H9 (cell line): ENCODE measurements at regions not wholly inside any gene's neighbourhood (a gene's known extent, or its start where the extent isn't known, plus 50 kb on each side); places are given as distances from the start of the nearest gene placed in this dataset.

Source experiments
- DNase-seq: peaks from one replicate; pipeline ENCODE4 v3.0.0-alpha.2; 2017
- H2AFZ ChIP-seq: one replicate; pipeline ENCODE4 v1.6.1; 2013; ENCODE audit warnings: mild to moderate bottlenecking, low read length, control low read depth, moderate library complexity
- H2AK5ac ChIP-seq: 2 replicates; pipeline ENCODE4 v1.6.1; 2013; ENCODE audit warnings: low read length, control low read depth, mixed read lengths; ENCODE audit not compliant: insufficient read length
- H2BK120ac ChIP-seq: one replicate; pipeline ENCODE4 v1.6.1; 2013; ENCODE audit warnings: low read depth, mild to moderate bottlenecking, low read length, control low read depth, inconsistent platforms; ENCODE audit not compliant: poor library complexity, severe bottlenecking
- H2BK12ac ChIP-seq: 2 replicates; pipeline ENCODE4 v1.6.1; 2013; ENCODE audit warnings: low read length, control low read depth, mixed read lengths, low read depth; ENCODE audit not compliant: insufficient read length
- H2BK15ac ChIP-seq: 2 replicates; pipeline ENCODE4 v1.6.1; 2013; ENCODE audit warnings: low read depth, low read length, control low read depth
- H2BK20ac ChIP-seq: one replicate; pipeline ENCODE4 v1.6.1; 2013; ENCODE audit warnings: low read depth, mild to moderate bottlenecking, low read length, control low read depth, inconsistent platforms; ENCODE audit not compliant: poor library complexity, severe bottlenecking
- H2BK5ac ChIP-seq: 2 replicates; pipeline ENCODE4 v1.6.1; 2013; ENCODE audit warnings: low read length, control low read depth, mixed read lengths; ENCODE audit not compliant: insufficient read length
- H3K14ac ChIP-seq: 2 replicates; pipeline ENCODE4 v1.6.1; 2013; ENCODE audit warnings: low read length, control low read depth; ENCODE audit not compliant: insufficient read depth
- H3K18ac ChIP-seq: 2 replicates; pipeline ENCODE4 v1.6.1; 2013; ENCODE audit warnings: low read depth, mild to moderate bottlenecking, mixed read lengths, low read length, control low read depth; ENCODE audit not compliant: insufficient read length
- H3K23ac ChIP-seq: 2 replicates; pipeline ENCODE4 v1.6.1; 2013; ENCODE audit warnings: low read length, control low read depth, mixed read lengths, low read depth; ENCODE audit not compliant: insufficient read length
- H3K23me2 ChIP-seq: 2 replicates; pipeline ENCODE4 v1.6.1; 2013; ENCODE audit warnings: low read depth, mild to moderate bottlenecking, mixed read lengths, low read length, control low read depth; ENCODE audit not compliant: insufficient read length, poor library complexity, severe bottlenecking
- H3K27ac ChIP-seq: 2 replicates; pipeline ENCODE4 v1.5.1; 2013; ENCODE audit warnings: low read length, control low read depth, mixed read lengths, low read depth; ENCODE audit not compliant: insufficient read length
- H3K27me3 ChIP-seq: 2 replicates; pipeline ENCODE4 v1.6.1; 2013; ENCODE audit warnings: low read length, control low read depth, inconsistent platforms; ENCODE audit not compliant: insufficient read depth
- H3K4ac ChIP-seq: 2 replicates; pipeline ENCODE4 v1.6.1; 2013; ENCODE audit warnings: low read depth, mild to moderate bottlenecking, control low read depth, inconsistent platforms, low read length, moderate library complexity
- H3K4me1 ChIP-seq: 2 replicates; pipeline ENCODE4 v1.6.1; 2013; ENCODE audit warnings: low read length, control low read depth, inconsistent platforms; ENCODE audit not compliant: insufficient read depth
- H3K4me2 ChIP-seq: 2 replicates; pipeline ENCODE4 v1.6.1; 2013; ENCODE audit warnings: low read length, control low read depth, mixed read lengths; ENCODE audit not compliant: insufficient read length, insufficient read depth
- H3K56ac ChIP-seq: 2 replicates; pipeline ENCODE4 v1.6.1; 2013; ENCODE audit warnings: low read depth, mild to moderate bottlenecking, mixed read lengths, low read length, control low read depth; ENCODE audit not compliant: insufficient read length
- H3K79me1 ChIP-seq: 2 replicates; pipeline ENCODE4 v1.6.1; 2013; ENCODE audit warnings: low read depth, mild to moderate bottlenecking, moderate library complexity, low read length, control low read depth, inconsistent platforms; ENCODE audit not compliant: insufficient read depth, poor library complexity, severe bottlenecking
- H3K79me2 ChIP-seq: 2 replicates; pipeline ENCODE4 v1.6.1; 2013; ENCODE audit warnings: low read length, control low read depth, inconsistent platforms; ENCODE audit not compliant: insufficient read depth
- H3K9ac ChIP-seq: 2 replicates; pipeline ENCODE4 v1.6.1; 2013; ENCODE audit warnings: low read length, control low read depth, mixed read lengths; ENCODE audit not compliant: insufficient read length; ENCODE audit errors: extremely low read depth
- H3K9me3 ChIP-seq: one replicate; pipeline ENCODE4 v1.6.1; 2013; ENCODE audit warnings: low read depth, low read length, inconsistent platforms; ENCODE audit not compliant: control insufficient read depth
- H3T11ph ChIP-seq: one replicate; pipeline ENCODE4 v1.6.1; 2013; ENCODE audit warnings: mild to moderate bottlenecking, low read length, control low read depth, inconsistent platforms
- H4K20me1 ChIP-seq: one replicate; pipeline ENCODE4 v1.6.1; 2013; ENCODE audit not compliant: control insufficient read depth, insufficient read length, insufficient read depth
- H4K5ac ChIP-seq: 2 replicates; pipeline ENCODE4 v1.6.1; 2013; ENCODE audit warnings: low read depth, mild to moderate bottlenecking, mixed read lengths, low read length, control low read depth; ENCODE audit not compliant: insufficient read length
- H4K8ac ChIP-seq: replicated peaks from 2 replicates; pipeline ENCODE4 v1.6.1; 2013; ENCODE audit warnings: low read length, control low read depth, mixed read lengths, low read depth; ENCODE audit not compliant: insufficient read length
- H4K91ac ChIP-seq: 2 replicates; pipeline ENCODE4 v1.6.1; 2013; ENCODE audit warnings: low read depth, mild to moderate bottlenecking, moderate library complexity, mixed read lengths, low read length, control low read depth; ENCODE audit not compliant: insufficient read length
- H3K27ac Mint-ChIP-seq, 3 experiments: 2 replicates in 2 of 3; 3 replicates in 1 of 3; pipeline ENCODE4 v1.8.0; 2020 to 2021; ENCODE audit warnings: mixed read lengths in 3 of 3, mild to moderate bottlenecking in 1 of 3, moderate library complexity in 1 of 3
- H3K27me3 Mint-ChIP-seq: 2 replicates; pipeline ENCODE4 v1.8.0; 2021; ENCODE audit warnings: low read depth, mild to moderate bottlenecking, moderate library complexity, mixed read lengths
- H3K36me3 Mint-ChIP-seq, 3 experiments: 2 replicates in 2 of 3; 3 replicates in 1 of 3; pipeline ENCODE4 v1.8.0; 2020 to 2021; ENCODE audit warnings: low read depth in 3 of 3, mixed read lengths in 3 of 3; ENCODE audit not compliant: insufficient read depth in 1 of 3
- H3K4me1 Mint-ChIP-seq, 2 experiments: 2 replicates each; pipeline ENCODE4 v1.8.0; 2020; ENCODE audit warnings: mixed read lengths in 2 of 2
- H3K4me3 Mint-ChIP-seq, 2 experiments: 2 replicates in 1 of 2; 3 replicates in 1 of 2; pipeline ENCODE4 v1.8.0; 2020 to 2021; ENCODE audit warnings: mild to moderate bottlenecking in 2 of 2, mixed read lengths in 2 of 2, moderate library complexity in 1 of 2
- H3K9me3 Mint-ChIP-seq, 2 experiments: 2 replicates in 1 of 2; 3 replicates in 1 of 2; pipeline ENCODE4 v1.8.0; 2020; ENCODE audit warnings: mild to moderate bottlenecking in 2 of 2, mixed read lengths in 2 of 2, moderate library complexity in 1 of 2
- CTCF ChIP-seq: fragments of 200-600 bp; sonication (generic); conservative IDR thresholded peaks from 3 replicates; pipeline ENCODE4 v1.8.0; 2021; ENCODE audit warnings: antibody characterized with exemption, mild to moderate bottlenecking
- WGBS: extraction: QIAGEN DNeasy Blood & Tissue Kit; methylation state at CpG from one replicate; pipeline ENCODE4 v1.1.7; 2013; ENCODE audit warnings: missing lambda C conversion rate, low lambda C conversion rate, mixed read lengths; ENCODE audit not compliant: insufficient read length; ENCODE audit errors: extremely low coverage; 5-methylcytosine and 5-hydroxymethylcytosine counted together

- Histone ChIP-seq H3K23me2 (no peaks in the 10 kb centered on the region), H3K27me3 (no peaks in the 10 kb centered on the region), H3K27ac (no peak overlapping the region), H2AK5ac (no peak overlapping the region), H3K18ac (no peak overlapping the region), H4K8ac (no peak overlapping the region), H2AFZ (no peak overlapping the region), H2BK120ac (no peak overlapping the region), H3K79me1 (no peaks in the 10 kb centered on the region), H4K5ac (no peak overlapping the region), H3K4me2 (no peak overlapping the region), H3K79me2 (no peaks in the 10 kb centered on the region), H3K9ac (no peak overlapping the region), H3K23ac (no peak overlapping the region), H3K9me3 (no peaks in the 10 kb centered on the region), H4K20me1 (no peaks in the 10 kb centered on the region), H3K4me1 (no peaks in the 10 kb centered on the region), H2BK20ac (no peak overlapping the region), H2BK5ac (no peak overlapping the region), H2BK15ac (no peak overlapping the region), H3K14ac (no peak overlapping the region), H3K4ac (no peak overlapping the region), H2BK12ac (no peak overlapping the region), H4K91ac (no peak overlapping the region), H3T11ph (no peak overlapping the region), H3K56ac (no peak overlapping the region)
- no CpG with 5 or more reads among the region's 2 CpGs for WGBS
- no peak for DNase-seq
- Mint-ChIP-seq H3K4me1 (peaks cover 10 to 12% of the 10 kb centered on the region in 2 experiments), H3K36me3 (peaks cover 0 to 5% (median 5%) of the 10 kb centered on the region in 3 experiments; a peak in 5 of 7 replicates), H3K9me3 (no peaks in the 10 kb centered on the region; a peak in 1 of 5 replicates), H3K27me3 (no peaks in the 10 kb centered on the region), H3K27ac (no peak overlapping the region; a peak in 1 of 7 replicates), H3K4me3 (no peak overlapping the region)
- no peak for TF ChIP-seq CTCF
Observed at GRCh38 chr7:138309186-138309585, 150.9 kb upstream of the TRIM24 start.
